Neural progenitor cell (in vitro differentiated cells): ENCODE measurements at regions not wholly inside any gene's neighbourhood (a gene's known extent, or its start where the extent isn't known, plus 50 kb on each side); places are given as distances from the start of the nearest gene placed in this dataset.
A peak's percentile ranks its signal among the peaks of the same experiment; 100 is the strongest.

Experiments
- DNase-seq: peaks from one replicate; pipeline ENCODE4 v3.0.0-alpha.2; 2016; ENCODE audit warnings: low spot score
- H2AFZ ChIP-seq: fragments of 200-600 bp; sonication (generic); replicated peaks from 2 replicates; pipeline ENCODE4 v1.6.1; 2016; ENCODE audit warnings: antibody characterized with exemption
- H3F3A ChIP-seq: fragments of 200-600 bp; sonication (generic); 2 replicates; pipeline ENCODE4 v1.6.1; 2016; ENCODE audit warnings: antibody characterized with exemption, low read depth
- H3K27ac ChIP-seq: fragments of 200-600 bp; sonication (generic); 2 replicates; pipeline ENCODE4 v1.5.1; 2016; ENCODE audit warnings: mild to moderate bottlenecking
- H3K27me3 ChIP-seq: fragments of 200-600 bp; sonication (generic); 2 replicates; pipeline ENCODE4 v1.6.1; 2016; ENCODE audit warnings: mild to moderate bottlenecking, moderate library complexity
- H3K36me3 ChIP-seq: fragments of 200-600 bp; sonication (generic); 2 replicates; pipeline ENCODE4 v1.5.1; 2016
- H3K4me1 ChIP-seq: fragments of 200-600 bp; sonication (generic); 2 replicates; pipeline ENCODE4 v1.6.1; 2016; ENCODE audit warnings: mixed run types
- H3K4me2 ChIP-seq: fragments of 200-600 bp; sonication (generic); 2 replicates; pipeline ENCODE4 v1.6.1; 2016
- H3K4me3 ChIP-seq: fragments of 200-600 bp; sonication (generic); 2 replicates; pipeline ENCODE4 v1.5.1; 2016
- H3K79me2 ChIP-seq: fragments of 200-600 bp; sonication (generic); 2 replicates; pipeline ENCODE4 v1.6.1; 2016; ENCODE audit warnings: low read depth
- H3K9ac ChIP-seq: fragments of 200-600 bp; sonication (generic); 2 replicates; pipeline ENCODE4 v1.6.1; 2016
- H3K9me3 ChIP-seq: fragments of 200-600 bp; sonication (generic); 2 replicates; pipeline ENCODE4 v1.5.1; 2016; ENCODE audit warnings: low read depth
- H4K20me1 ChIP-seq: fragments of 200-600 bp; sonication (generic); 2 replicates; pipeline ENCODE4 v1.6.1; 2016; ENCODE audit warnings: low read depth
- H3K27ac Mint-ChIP-seq: 3 replicates; pipeline ENCODE4 v1.8.0; 2021; ENCODE audit warnings: mixed read lengths
- H3K27me3 Mint-ChIP-seq: 2 replicates; pipeline ENCODE4 v1.8.0; 2022; ENCODE audit warnings: low read depth, mild to moderate bottlenecking, inconsistent platforms, moderate library complexity, mixed read lengths; ENCODE audit not compliant: insufficient read depth
- H3K36me3 Mint-ChIP-seq: 3 replicates; pipeline ENCODE4 v1.8.0; 2021; ENCODE audit warnings: mixed read lengths
- H3K4me1 Mint-ChIP-seq: 3 replicates; pipeline ENCODE4 v1.8.0; 2021; ENCODE audit warnings: mixed read lengths
- H3K4me3 Mint-ChIP-seq: 3 replicates; pipeline ENCODE4 v1.8.0; 2021; ENCODE audit warnings: mild to moderate bottlenecking, moderate library complexity, mixed read lengths
- H3K9me3 Mint-ChIP-seq: 3 replicates; pipeline ENCODE4 v1.8.0; 2020; ENCODE audit warnings: mixed read lengths
- EZH2 ChIP-seq: fragments of 200-600 bp; sonication (generic); IDR thresholded peaks from 2 replicates; pipeline ENCODE4 v1.6.1; 2017; ENCODE audit warnings: antibody characterized with exemption, mild to moderate bottlenecking, moderate library complexity
- EZH2phosphoT487 ChIP-seq: fragments of 200-600 bp; sonication (generic); IDR thresholded peaks from 2 replicates; pipeline ENCODE4 v1.6.1; 2017; ENCODE audit warnings: antibody characterized with exemption
- TF ChIP-seq, protein P1 (sequence below): fragments of 200-600 bp; sonication (generic); IDR thresholded peaks from 2 replicates; pipeline ENCODE4 v1.5.1; 2017; ENCODE audit warnings: antibody characterized with exemption, mild to moderate bottlenecking

DNA sequence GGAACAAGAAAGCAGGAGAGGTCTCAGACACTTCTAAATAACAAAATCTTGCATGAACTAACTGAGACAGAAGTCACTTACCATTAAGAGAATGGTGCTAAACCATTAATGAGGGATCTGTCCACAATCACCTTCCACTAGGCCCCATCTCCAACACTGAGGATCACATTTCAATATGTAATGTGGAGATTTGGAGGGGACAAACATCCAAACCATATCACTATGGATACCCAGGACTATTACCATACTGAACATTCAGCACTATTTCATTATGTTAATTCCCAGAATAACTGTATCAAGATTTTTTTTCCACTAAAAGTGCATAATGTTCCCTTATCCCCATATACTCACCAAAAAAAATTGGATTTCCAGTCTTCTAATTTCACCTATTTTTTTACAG is 491.8 kb downstream of the LMO7 start:
- Histone ChIP-seq H4K20me1 (peaks cover 2% of the 10 kb centered on the region), H3K4me1 (peaks cover 13% of the 10 kb centered on the region), H3K27ac (no peak overlapping the region), H3K27me3 (no peaks in the 10 kb centered on the region), H3K9me3 (no peaks in the 10 kb centered on the region), H3K9ac (no peak overlapping the region), H2AFZ (no peak overlapping the region), H3K79me2 (no peaks in the 10 kb centered on the region), H3K4me3 (no peak overlapping the region), H3F3A (no peaks in the 10 kb centered on the region), H3K36me3 (no peaks in the 10 kb centered on the region), H3K4me2 (no peak overlapping the region)
- Mint-ChIP-seq H3K36me3 (no peaks in the 10 kb centered on the region), H3K27ac (peak overlapping the region; percentile 48), H3K9me3 (peaks cover 19% of the 10 kb centered on the region), H3K4me3 (no peak overlapping the region), H3K27me3 (no peaks in the 10 kb centered on the region), H3K4me1 (peaks cover 31% of the 10 kb centered on the region)
- no peak for DNase-seq
- TF ChIP-seq, protein P1, sequence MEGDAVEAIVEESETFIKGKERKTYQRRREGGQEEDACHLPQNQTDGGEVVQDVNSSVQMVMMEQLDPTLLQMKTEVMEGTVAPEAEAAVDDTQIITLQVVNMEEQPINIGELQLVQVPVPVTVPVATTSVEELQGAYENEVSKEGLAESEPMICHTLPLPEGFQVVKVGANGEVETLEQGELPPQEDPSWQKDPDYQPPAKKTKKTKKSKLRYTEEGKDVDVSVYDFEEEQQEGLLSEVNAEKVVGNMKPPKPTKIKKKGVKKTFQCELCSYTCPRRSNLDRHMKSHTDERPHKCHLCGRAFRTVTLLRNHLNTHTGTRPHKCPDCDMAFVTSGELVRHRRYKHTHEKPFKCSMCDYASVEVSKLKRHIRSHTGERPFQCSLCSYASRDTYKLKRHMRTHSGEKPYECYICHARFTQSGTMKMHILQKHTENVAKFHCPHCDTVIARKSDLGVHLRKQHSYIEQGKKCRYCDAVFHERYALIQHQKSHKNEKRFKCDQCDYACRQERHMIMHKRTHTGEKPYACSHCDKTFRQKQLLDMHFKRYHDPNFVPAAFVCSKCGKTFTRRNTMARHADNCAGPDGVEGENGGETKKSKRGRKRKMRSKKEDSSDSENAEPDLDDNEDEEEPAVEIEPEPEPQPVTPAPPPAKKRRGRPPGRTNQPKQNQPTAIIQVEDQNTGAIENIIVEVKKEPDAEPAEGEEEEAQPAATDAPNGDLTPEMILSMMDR: no peak
- TF ChIP-seq EZH2phosphoT487 (no peak), EZH2 (no peak)

DNA sequence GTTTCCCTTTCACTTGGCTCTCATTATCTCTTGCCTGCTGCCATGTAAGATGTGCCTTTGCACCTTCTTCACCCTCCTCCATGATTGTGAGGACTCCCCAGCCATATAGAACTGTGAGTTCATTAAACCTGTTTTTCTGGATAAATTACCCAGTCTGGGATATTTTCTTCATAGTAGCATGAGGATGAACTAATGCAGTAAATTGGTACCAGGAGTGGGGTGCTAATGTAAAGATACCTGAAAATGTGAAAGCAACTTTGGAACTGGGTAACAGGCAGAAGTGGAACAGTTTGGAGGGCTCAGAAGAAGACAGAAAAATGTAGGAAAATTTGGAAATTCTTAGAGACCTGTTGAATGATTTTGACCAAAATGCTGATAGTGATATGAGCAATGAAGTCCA is 487.4 kb downstream of the LMO7 start:
- H3K4me1 ChIP-seq: no peaks in the 10 kb centered on the region
- DNase-seq: no peak
- Mint-ChIP-seq H3K27me3 (no peaks in the 10 kb centered on the region), H3K4me1 (no peaks in the 10 kb centered on the region), H3K4me3 (no peak overlapping the region), H3K9me3 (peaks cover 34% of the 10 kb centered on the region), H3K27ac (no peak overlapping the region), H3K36me3 (no peaks in the 10 kb centered on the region)
- no peak overlapping the region for H3K9ac ChIP-seq
- H2AFZ ChIP-seq: no peak overlapping the region
- no peak overlapping the region for H3K4me2 ChIP-seq
- TF ChIP-seq, protein P1: no peak
- TF ChIP-seq EZH2: no peak
- no peak for TF ChIP-seq EZH2phosphoT487
- H3F3A ChIP-seq: no peaks in the 10 kb centered on the region
- H3K36me3 ChIP-seq: no peaks in the 10 kb centered on the region
- H4K20me1 ChIP-seq: no peaks in the 10 kb centered on the region
- H3K27ac ChIP-seq: no peak overlapping the region
- no peaks in the 10 kb centered on the region for H3K79me2 ChIP-seq
- no peak overlapping the region for H3K4me3 ChIP-seq
- H3K9me3 ChIP-seq: no peaks in the 10 kb centered on the region
- no peaks in the 10 kb centered on the region for H3K27me3 ChIP-seq

DNA sequence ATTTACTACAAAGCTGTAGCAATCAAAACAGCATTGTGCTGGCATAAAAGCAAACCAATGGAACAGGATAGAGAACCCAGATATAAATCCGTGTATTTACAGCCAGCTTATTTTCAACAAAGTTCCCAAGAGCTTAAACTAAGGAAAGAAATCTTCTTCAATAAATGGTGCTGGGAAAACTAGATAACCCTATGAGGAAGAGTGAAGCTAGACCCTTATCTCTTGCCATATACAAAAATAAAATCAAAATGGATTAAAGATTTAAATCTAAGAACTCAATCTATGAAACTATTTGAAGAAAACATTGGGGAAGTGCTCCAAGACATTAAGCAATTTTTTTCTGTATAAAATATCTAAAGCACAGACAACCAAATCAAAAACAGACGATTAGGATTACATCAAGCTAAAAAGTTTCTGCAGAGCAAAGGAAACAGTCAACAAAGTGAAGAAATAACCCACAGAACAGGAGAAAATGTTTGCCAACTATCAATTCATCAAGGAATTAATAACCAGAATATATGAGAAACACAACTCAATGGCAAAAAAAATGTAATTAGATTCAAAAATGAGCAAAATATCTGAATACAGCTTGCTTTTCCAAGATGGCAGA is 480.7 kb downstream of the LMO7 start:
- DNase-seq: no peak
- H3K79me2 ChIP-seq: no peaks in the 10 kb centered on the region
- Mint-ChIP-seq H3K27ac (no peak overlapping the region), H3K4me1 (no peaks in the 10 kb centered on the region), H3K27me3 (no peaks in the 10 kb centered on the region), H3K36me3 (no peaks in the 10 kb centered on the region), H3K4me3 (no peak overlapping the region), H3K9me3 (peaks cover 18% of the 10 kb centered on the region)
- no peak overlapping the region for H3K4me3 ChIP-seq
- H3K4me1 ChIP-seq: no peaks in the 10 kb centered on the region
- no peak overlapping the region for H3K9ac ChIP-seq
- H3K9me3 ChIP-seq: no peaks in the 10 kb centered on the region
- no peak overlapping the region for H2AFZ ChIP-seq
- H3F3A ChIP-seq: no peaks in the 10 kb centered on the region
- no peak overlapping the region for H3K4me2 ChIP-seq
- TF ChIP-seq EZH2 (no peak), EZH2phosphoT487 (no peak)
- TF ChIP-seq, protein P1: no peak
- H3K27ac ChIP-seq: no peak overlapping the region
- no peaks in the 10 kb centered on the region for H3K36me3 ChIP-seq
- no peaks in the 10 kb centered on the region for H4K20me1 ChIP-seq
- H3K27me3 ChIP-seq: no peaks in the 10 kb centered on the region
